NCI-H187 (cell line): ENCODE measurements at regions not wholly inside any gene's neighbourhood (a gene's known extent, or its start where the extent isn't known, plus 50 kb on each side); places are given as distances from the start of the nearest gene placed in this dataset.
"Not testable (repeated sequence)": the region's sequence is repeated elsewhere in the genome, so short reads cannot be mapped to it uniquely, and the experiment has no call there.

Experiments
- DNase-seq, 2 experiments: peaks; one replicate each; lab custom pipeline; 2025; lab: John Stamatoyannopoulos, UW

DNA sequence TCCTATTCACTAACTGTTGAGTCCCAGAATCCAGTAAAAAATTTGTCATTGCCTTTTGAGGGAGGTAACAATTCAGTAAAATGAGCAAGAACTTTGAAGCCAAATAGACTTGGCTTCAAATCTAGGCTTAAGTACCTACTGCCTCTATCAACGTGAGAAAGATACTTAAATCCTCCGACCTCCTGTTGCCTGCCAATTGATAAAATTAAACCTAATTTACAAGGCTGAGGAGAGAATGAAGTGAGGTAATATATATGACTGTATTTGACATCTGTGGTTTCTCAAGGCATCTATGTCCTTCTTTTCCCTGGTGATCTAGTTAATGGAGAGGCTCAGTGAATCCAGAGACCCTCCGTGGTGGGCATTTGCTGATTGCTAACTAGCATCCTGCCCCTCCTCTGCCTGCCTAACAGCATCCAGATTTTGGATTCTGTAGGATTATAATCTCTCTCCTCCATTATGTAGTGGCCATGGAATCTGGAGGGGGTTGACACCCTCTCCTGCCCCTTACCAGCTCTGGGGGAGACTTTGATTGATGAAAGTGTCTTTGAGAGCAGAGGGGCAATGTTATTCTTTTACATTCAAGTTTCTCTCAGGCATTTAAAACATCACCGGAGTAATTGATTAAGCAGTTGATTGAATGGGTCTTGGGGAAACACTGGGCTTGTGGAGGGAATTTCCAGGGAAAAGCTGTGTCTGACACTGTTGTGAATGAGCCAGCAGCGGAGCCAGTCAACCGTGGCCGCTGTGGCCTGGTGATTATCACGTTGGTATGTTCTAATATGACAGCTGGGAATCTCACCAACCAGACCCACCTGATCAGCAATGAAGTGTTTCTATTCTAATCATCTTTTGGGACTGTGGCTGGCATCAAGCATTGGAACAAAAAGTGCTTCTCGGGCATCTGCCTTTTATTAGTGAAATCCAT lies 140.7 kb upstream of the FAM78B start:
- DNase-seq = no peak

GRCh38 chr1:166316306-166316705 lies 149.5 kb upstream of the FAM78B start:
- DNase-seq = not testable (repeated sequence)

DNA sequence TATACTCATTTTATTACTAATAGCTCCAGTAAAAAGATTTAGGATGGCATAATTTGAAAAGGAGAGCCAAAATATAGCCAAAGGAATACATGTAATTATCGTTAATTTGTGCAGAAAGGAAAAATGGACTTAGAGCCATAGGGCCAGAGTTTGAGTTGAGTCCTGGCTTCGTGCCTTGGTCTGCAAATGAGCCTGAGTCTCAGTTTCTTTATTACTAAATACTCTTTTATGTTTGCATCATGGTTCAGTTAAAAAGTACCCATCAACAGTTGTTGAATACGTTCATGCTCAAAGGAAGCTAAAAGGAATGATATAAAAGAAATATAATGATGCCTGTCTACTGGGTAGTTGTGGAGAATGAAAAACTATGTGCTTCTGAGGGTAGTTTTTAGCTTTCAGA lies 155.7 kb upstream of the FAM78B start:
- no peak for DNase-seq

DNA sequence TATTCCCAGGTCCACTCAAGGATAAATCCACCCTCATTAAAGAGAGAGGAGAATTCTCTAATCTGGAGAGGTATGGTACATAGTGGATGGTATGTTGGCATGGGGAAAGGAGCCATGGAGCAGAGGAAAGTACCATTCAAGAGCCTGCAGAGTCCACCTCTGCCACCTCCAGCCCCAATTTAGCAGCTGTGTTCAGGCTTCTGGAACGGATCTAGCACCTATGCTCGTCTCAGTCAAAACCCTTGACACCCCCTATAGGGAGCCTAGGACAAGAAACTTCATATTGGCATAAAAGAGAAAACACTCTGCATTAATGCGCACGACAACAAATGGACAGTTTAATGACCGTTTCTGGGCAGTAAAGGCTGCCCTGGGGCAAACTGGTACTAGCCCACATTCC lies 161.1 kb upstream of the FAM78B start:
- no peak for DNase-seq

- no peak for DNase-seq
These were observed 162.2 kb upstream of the FAM78B start for GRCh38 chr1:166328956-166329355.

DNA sequence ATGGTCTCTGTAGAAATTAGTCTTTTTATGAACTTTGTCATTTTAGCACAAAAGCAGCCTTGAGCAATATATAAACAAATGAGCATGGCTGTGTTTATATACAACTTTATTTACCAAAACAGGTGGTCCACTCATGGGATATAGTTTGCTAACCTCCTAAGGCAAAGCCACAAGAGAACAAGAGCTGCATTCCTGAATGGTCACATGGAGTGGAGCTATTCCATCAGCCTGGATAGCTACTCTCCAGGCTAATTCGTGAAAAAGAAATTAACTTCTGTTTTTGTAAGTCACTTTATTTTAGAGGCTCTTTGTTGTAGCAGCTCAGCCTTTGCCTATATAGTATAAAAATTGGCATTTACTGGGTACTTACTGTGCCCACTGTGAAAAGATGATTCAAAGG lies 163.3 kb upstream of the FAM78B start:
- DNase-seq = no peak

DNA sequence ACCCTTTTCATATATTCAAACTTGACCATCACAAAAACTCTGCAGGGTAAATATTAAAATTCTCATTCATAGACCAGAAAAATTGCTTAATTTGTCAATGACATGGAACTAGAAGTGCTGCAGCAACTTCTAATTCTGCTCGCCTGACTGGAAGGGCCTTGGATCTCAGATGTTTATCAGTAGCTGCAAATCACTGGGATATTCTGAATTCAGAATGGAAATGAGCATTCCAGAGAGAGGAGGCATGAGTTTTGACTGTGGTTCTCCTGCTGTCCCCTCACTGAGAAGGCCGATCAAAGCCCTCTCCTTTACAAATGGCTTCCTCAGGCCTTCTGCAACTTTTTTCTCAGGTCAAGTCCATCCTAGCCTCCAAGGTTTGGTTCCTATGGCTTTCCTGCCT lies 171.3 kb upstream of the FAM78B start:
- DNase-seq = no peak

DNA sequence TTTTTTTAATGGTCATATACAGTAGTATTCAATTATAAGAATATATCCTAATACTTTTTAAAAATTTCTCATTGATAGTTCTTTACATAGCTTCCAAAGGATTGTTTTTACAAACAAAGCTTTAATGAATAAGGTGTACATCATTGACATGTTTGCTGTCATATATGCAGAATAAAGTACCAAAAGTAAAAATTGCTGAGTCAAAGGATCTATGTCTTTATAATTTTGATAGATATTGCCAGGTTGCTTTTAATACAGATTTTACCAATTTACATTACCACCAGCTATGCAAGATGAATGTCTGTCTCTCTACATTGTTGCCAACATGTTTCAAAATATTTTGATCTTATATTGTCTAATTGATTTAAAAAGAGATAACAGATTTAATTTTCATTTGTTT lies 173.9 kb upstream of the FAM78B start:
- no peak for DNase-seq

DNA sequence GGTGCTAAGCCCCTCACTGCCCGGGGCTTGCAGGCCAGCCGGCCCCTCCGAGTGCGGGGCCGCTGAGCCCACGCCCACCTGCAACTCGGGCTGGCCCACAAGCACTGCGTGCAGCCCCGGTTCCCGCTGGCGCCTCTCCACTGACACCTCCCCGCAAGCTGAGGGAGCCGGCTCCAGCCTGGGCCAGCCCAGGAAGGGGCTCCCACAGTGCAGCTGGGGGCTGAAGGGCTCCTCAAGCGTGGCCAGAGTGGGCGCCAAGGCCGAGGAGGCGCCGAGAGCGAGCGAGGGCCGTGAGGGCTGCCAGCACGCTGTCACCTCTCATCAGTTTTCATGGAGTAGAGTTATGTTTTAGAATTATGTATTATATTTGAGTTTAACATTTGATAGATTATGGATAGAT lies 176.5 kb upstream of the FAM78B start:
- no peak for DNase-seq

GRCh38 chr1:166350490-166350889 lies 183.7 kb upstream of the FAM78B start:
- DNase-seq = no peak

- no peak for DNase-seq
These were observed 184.9 kb upstream of the FAM78B start for GRCh38 chr1:166351676-166352075.

GRCh38 chr1:166353213-166353612 lies 186.4 kb upstream of the FAM78B start:
- DNase-seq = no peak

DNA sequence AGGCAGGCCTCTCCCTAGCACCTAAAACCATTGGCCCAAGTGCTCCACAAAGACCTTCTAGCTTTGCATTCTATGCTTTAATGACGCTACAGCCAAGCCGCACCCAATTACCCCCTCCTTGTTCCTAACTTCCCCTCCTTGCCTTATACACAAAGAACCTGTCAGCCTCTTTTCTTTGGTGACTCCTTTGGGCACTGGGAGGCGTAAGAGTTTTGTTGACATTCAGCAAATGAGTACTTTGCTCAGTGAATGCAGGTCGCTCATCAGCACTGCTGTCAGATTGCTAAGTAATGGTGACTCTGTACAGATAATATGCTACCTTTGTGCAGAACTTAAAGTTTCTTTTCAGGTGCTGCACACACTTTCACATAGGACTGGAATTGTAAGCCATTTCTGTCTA lies 187.6 kb upstream of the FAM78B start:
- no peak for DNase-seq

DNA sequence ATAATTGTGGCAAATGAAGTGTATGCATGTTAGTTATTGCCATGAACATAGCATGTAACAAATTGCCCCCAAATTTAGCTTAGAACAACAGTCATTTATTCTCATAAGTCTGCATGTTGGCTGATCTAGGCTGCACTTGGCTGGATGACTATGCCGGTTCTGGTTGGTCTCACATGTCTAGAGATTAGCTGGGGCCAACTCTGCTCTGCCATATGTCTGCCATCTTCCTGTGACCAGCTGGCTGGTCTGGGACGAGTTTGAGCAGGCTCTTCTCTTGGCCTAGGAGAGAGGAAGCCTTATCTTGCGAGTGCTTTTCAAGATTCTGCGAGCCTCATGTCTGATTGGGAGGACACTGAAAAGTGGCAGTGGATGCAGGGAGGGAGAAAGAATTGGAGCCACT lies 198.3 kb upstream of the FAM78B start:
- no peak for DNase-seq

DNA sequence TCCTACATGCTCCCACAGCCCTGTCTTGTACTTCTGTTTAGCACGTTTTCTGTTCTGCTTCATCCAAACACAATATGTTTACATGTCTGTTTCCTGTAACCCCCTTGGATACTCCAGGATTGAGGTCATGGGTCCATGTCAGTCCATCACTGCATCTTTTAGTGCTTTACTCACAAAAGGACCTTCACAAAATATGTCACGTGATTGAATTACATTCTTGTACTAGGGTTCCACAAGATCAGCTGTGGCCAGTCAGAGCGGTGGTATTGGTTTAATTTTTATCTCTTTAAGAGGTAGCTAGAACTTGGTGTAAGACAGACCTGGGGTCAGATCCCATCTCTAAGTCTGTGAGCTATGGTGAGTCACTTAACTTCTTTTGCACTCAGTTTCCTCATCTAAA lies 201.2 kb upstream of the FAM78B start:
- no peak for DNase-seq

DNA sequence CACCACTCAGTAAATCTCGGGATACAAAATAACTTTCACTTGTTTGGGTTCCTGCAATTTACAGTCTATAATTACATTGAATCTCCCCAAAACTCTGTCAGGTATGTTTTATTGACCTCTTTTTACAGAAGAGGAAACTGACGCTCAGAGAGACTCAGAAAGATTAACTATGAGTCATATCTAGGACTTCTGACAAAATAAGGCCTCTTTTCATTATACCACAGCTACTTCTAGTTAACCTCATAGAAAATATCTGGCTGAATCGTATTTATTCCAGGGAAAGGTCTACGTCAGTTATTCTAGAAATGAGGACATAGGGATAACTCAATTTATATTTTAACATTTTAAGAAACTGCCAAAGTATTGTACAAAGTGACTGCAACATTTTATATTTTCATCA lies 211.1 kb upstream of the FAM78B start:
- DNase-seq = no peak

- no peak for DNase-seq
These were observed 212.0 kb upstream of the FAM78B start for GRCh38 chr1:166378805-166379204.

DNA sequence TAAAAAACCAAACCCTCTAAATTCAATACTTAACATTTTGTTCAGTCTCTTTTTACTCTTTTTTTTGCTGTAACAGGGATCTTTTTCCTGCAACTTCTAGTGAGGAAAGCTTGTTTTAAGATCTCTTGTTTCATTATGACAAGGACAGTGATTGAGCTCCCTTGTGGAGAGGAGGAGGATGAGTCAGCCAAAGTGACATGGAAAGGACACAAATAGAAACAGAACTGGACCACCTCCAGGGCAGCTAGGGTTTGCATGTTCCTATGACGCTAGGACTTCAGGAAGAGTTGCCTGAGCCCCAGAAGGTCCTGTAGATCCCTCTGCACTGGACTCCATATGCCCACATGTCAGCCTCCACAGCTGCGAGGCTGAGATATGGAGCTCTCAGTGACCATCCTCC lies 212.6 kb upstream of the FAM78B start:
- no peak for DNase-seq

- DNase-seq = no peak
These were observed 216.3 kb upstream of the FAM78B start for GRCh38 chr1:166383137-166383536.

DNA sequence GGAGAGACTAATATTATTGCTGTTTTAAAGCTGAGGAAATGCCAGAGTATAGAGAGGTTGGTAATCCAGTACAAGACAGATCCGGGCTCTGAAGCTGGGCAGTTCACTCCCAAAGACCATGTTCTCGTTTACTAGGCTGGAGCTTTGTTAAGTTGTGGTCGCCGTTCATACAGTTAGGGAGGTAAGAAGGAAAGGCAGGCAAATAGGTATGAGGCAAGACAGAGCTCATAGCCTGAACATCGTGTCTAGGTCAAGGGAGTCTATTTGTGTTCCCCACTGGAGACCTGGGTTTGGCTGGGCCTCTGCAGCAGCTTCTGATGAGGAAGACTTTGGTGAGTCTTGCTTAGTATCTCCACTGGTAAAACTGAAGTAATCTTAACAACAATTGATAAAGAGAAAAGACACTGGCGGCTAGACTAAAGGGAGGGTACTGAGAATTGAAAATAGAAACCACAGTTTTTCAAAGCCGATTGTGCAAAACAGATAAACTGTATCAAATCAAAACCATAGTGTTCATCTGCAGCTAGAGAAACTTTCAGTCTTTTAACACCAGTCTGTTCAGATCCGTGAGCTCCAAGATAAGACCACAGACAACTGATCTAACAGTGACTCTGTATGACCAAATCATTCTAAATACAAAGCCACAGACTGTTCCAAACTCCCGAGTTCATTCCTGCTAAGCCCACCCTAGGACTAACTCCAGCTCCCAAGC lies 217.0 kb upstream of the FAM78B start:
- no peak for DNase-seq

- no peak for DNase-seq
These were observed 218.1 kb upstream of the FAM78B start for GRCh38 chr1:166384948-166385347.

- no peak for DNase-seq
These were observed 223.7 kb upstream of the FAM78B start for GRCh38 chr1:166390366-166391033.
